ENCODE measurements at regions not wholly inside any gene's neighbourhood (a gene's known extent, or its start where the extent isn't known, plus 50 kb on each side); places are given as distances from the start of the nearest gene placed in this dataset.

DNA sequence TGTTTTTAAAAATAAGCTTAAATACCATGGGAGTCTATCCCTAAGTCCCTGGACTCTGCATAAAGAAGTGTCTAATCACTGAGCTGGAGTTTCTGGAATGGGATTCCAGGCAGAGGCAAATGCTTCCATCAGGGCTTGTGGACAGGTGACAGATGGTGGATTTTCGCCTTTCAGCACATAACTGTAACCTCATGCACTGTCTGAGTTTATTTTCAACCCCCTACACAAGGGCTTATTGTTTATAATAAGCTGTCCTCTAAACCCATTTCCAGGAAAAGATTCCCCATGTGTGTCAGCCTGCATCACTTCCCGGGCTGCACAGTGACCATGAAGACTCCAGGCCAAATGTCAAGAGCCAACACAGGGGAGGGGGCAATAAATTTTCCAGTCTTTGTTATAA lies 264.0 kb downstream of the PIK3R1 start:
- CTCF ChIA-PET = no interaction called here

GRCh38 chr5:68480335-68480940 lies 264.9 kb downstream of the PIK3R1 start:
- Histone ChIP-seq H3K36me3 (ENCODE audit: control insufficient read depth, insufficient read depth, low read length) (no peaks in the 10 kb centered on the region), H3K4me3 (ENCODE audit: low read depth in 2 of 2, low read length in 2 of 2) (no peak overlapping the region), H3K4me1 (ENCODE audit: control insufficient read depth, insufficient read depth, low read length) (no peaks in the 10 kb centered on the region), H3K27me3 (ENCODE audit: control insufficient read depth, insufficient read depth, low read length) (no peaks in the 10 kb centered on the region), H3K27ac (ENCODE audit: low read length) (no peak overlapping the region), H3K9me3 (ENCODE audit: control insufficient read depth, insufficient read depth, low read depth, low read length) (no peaks in the 10 kb centered on the region)
- in situ Hi-C loops (cut with HindIII; ENCODE audit: low pct_unique_long_range_greater_than_20kb, low sequenced_read_pairs) (no loop called here), intact Hi-C loops (cut with micrococcal nuclease; ENCODE audit: unreplicated experiment) (no loop called here)
- BruUV-seq (replicated peaks) = no TSS peak
- ChIA-PET POLR2A (no interaction called here), CTCF (no interaction called here)
- ATAC-seq (no peak), DNase-seq (ENCODE audit: low read depth, low spot score) (no peak)
- TF ChIP-seq SIN3A (IDR thresholded peaks at IDR 0.05; ENCODE audit: borderline replicate concordance, insufficient read depth, low read depth, low read length) (no peak), TCF7L2 (IDR thresholded peaks at IDR 0.05; ENCODE audit: low read depth, low read length) (no peak), REST (IDR thresholded peaks at IDR 0.05; ENCODE audit: insufficient read depth in 1 of 2, low read depth in 2 of 2, low read length in 1 of 2) (no peak), POLR2AphosphoS5 (IDR thresholded peaks at IDR 0.05; ENCODE audit: low read depth, low read length) (no peak)
- TF ChIP-seq, protein P1, sequence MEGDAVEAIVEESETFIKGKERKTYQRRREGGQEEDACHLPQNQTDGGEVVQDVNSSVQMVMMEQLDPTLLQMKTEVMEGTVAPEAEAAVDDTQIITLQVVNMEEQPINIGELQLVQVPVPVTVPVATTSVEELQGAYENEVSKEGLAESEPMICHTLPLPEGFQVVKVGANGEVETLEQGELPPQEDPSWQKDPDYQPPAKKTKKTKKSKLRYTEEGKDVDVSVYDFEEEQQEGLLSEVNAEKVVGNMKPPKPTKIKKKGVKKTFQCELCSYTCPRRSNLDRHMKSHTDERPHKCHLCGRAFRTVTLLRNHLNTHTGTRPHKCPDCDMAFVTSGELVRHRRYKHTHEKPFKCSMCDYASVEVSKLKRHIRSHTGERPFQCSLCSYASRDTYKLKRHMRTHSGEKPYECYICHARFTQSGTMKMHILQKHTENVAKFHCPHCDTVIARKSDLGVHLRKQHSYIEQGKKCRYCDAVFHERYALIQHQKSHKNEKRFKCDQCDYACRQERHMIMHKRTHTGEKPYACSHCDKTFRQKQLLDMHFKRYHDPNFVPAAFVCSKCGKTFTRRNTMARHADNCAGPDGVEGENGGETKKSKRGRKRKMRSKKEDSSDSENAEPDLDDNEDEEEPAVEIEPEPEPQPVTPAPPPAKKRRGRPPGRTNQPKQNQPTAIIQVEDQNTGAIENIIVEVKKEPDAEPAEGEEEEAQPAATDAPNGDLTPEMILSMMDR (IDR thresholded peaks at IDR 0.05) = no peak

More for the DNA sequence above, 264.0 kb downstream of the PIK3R1 start:
- in situ Hi-C loops (cut with HindIII; ENCODE audit: low pct_unique_long_range_greater_than_20kb, low sequenced_read_pairs) = no loop called here
- intact Hi-C loops (cut with micrococcal nuclease; ENCODE audit: unreplicated experiment) = no loop called here
- TF ChIP-seq POLR2AphosphoS5 (IDR thresholded peaks at IDR 0.05; ENCODE audit: low read depth, low read length) (no peak), TCF7L2 (IDR thresholded peaks at IDR 0.05; ENCODE audit: low read depth, low read length) (no peak), SIN3A (IDR thresholded peaks at IDR 0.05; ENCODE audit: borderline replicate concordance, insufficient read depth, low read depth, low read length) (no peak), REST (IDR thresholded peaks at IDR 0.05; ENCODE audit: insufficient read depth in 1 of 2, low read depth in 2 of 2, low read length in 1 of 2) (no peak)
- TF ChIP-seq, protein P1 (IDR thresholded peaks at IDR 0.05) = no peak
- no peaks in the 10 kb centered on the region for H3K4me1 ChIP-seq (ENCODE audit: control insufficient read depth, insufficient read depth, low read length)
- no TSS peak for BruUV-seq (replicated peaks)
- no peaks in the 10 kb centered on the region for H3K9me3 ChIP-seq (ENCODE audit: control insufficient read depth, insufficient read depth, low read depth, low read length)
- no peak overlapping the region for H3K27ac ChIP-seq (ENCODE audit: low read length)
- no peak overlapping the region for H3K4me3 ChIP-seq (ENCODE audit: low read depth in 2 of 2, low read length in 2 of 2)
- POLR2A ChIA-PET = no interaction called here
- H3K36me3 ChIP-seq (ENCODE audit: control insufficient read depth, insufficient read depth, low read length) = no peaks in the 10 kb centered on the region
- no peaks in the 10 kb centered on the region for H3K27me3 ChIP-seq (ENCODE audit: control insufficient read depth, insufficient read depth, low read length)
- no peak for DNase-seq (ENCODE audit: low read depth, low spot score)
- no peak for ATAC-seq
